SK-N-SH (cell line): ENCODE measurements at regions not wholly inside any gene's neighbourhood (a gene's known extent, or its start where the extent isn't known, plus 50 kb on each side); places are given as distances from the start of the nearest gene placed in this dataset.

ENCODE experiments used
- CTCF ChIA-PET: fragments of 300-600, 350-600 bp; formaldehyde crosslinking; extraction: SDS; loops from one replicate; lab custom pipeline; 2021; lab: Yijun Ruan, JAX
- POLR2A ChIA-PET: fragments of 350-600 bp; sonication (Branson Sonifier 250); formaldehyde crosslinking; extraction: SDS; loops from one replicate; lab custom pipeline; 2020; ENCODE audit warnings: antibody characterized with exemption, inconsistent platforms; lab: Yijun Ruan, JAX
- DNase-seq: peaks from one replicate; pipeline ENCODE4 v3.0.0; 2012
- H2AFZ ChIP-seq: fragments of 200-600 bp; sonication (generic); 2 replicates; pipeline ENCODE4 v1.8.1; 2016; ENCODE audit warnings: antibody characterized with exemption, mild to moderate bottlenecking, low read depth
- H3F3A ChIP-seq: fragments of 200-600 bp; sonication (generic); replicated peaks from 2 replicates; pipeline ENCODE3; 2016; ENCODE audit warnings: antibody characterized with exemption, mild to moderate bottlenecking; ENCODE audit not compliant: insufficient read depth
- H3K27ac ChIP-seq, 2 experiments: fragments of 200-500 bp in 1 of 2; fragments of 200-600 bp in 1 of 2; sonication (Bioruptor generic) in 1 of 2; sonication (generic), shearing (Covaris generic) in 1 of 2; 2 replicates each; pipeline versions ENCODE4 v1.5.1 to v1.6.1; 2014 to 2016; ENCODE audit warnings: low read depth in 2 of 2, inconsistent platforms in 1 of 2, low read length in 1 of 2, mild to moderate bottlenecking in 1 of 2, mixed read lengths in 1 of 2
- H3K27me3 ChIP-seq: fragments of 200-600 bp; sonication (generic), shearing (Covaris generic); 2 replicates; pipeline ENCODE4 v1.6.1; 2016; ENCODE audit warnings: mixed run types; ENCODE audit not compliant: insufficient read depth
- H3K36me3 ChIP-seq, 2 experiments: fragments of 200-500 bp in 1 of 2; fragments of 200-600 bp in 1 of 2; sonication (Bioruptor generic) in 1 of 2; sonication (generic) in 1 of 2; replicated peaks in 1 of 2; 2 replicates each; pipeline versions ENCODE3 to v1.5.1; 2014 to 2016; ENCODE audit warnings: low read length in 1 of 2, mild to moderate bottlenecking in 1 of 2; ENCODE audit not compliant: insufficient read depth in 2 of 2, control insufficient read depth in 1 of 2
- H3K4me1 ChIP-seq, 2 experiments: fragments of 200-500 bp in 1 of 2; fragments of 200-600 bp in 1 of 2; sonication (Bioruptor generic) in 1 of 2; sonication (generic), shearing (Covaris generic) in 1 of 2; 2 replicates each; pipeline versions ENCODE4 v1.5.1 to v1.6.1; 2014 to 2016; ENCODE audit warnings: low read depth in 1 of 2, low read length in 1 of 2, mixed run types in 1 of 2; ENCODE audit not compliant: insufficient read depth in 2 of 2, control insufficient read depth in 1 of 2
- H3K4me2 ChIP-seq: fragments of 200-600 bp; sonication (generic), shearing (Covaris generic); 2 replicates; pipeline ENCODE4 v1.6.1; 2017; ENCODE audit warnings: mixed run types
- H3K4me3 ChIP-seq, 2 experiments: fragments of 200-500 bp in 1 of 2; fragments of 200-600 bp in 1 of 2; sonication (Bioruptor generic) in 1 of 2; sonication (generic), shearing (Covaris generic) in 1 of 2; 2 replicates each; pipeline versions ENCODE4 v1.5.1 to v1.8.1; 2014 to 2016; ENCODE audit warnings: low read depth in 2 of 2, inconsistent platforms in 1 of 2, low read length in 1 of 2, mild to moderate bottlenecking in 1 of 2, mixed read lengths in 1 of 2, moderate library complexity in 1 of 2
- H3K79me2 ChIP-seq: fragments of 200-600 bp; sonication (generic); 2 replicates; pipeline ENCODE4 v1.8.1; 2017; ENCODE audit warnings: mild to moderate bottlenecking; ENCODE audit not compliant: insufficient read depth
- H3K9ac ChIP-seq: fragments of 200-600 bp; sonication (generic); 2 replicates; pipeline ENCODE4 v1.6.1; 2017; ENCODE audit warnings: mixed run types
- H3K9me2 ChIP-seq: fragments of 200-600 bp; sonication (generic); 2 replicates; pipeline ENCODE4 v1.6.1; 2017; ENCODE audit warnings: mixed run types
- H3K9me3 ChIP-seq: fragments of 200-600 bp; sonication (generic); 2 replicates; pipeline ENCODE4 v1.6.1; 2017; ENCODE audit warnings: mixed run types, mild to moderate bottlenecking, moderate library complexity
- H4K20me1 ChIP-seq: fragments of 200-600 bp; sonication (generic); 2 replicates; pipeline ENCODE4 v1.6.1; 2017; ENCODE audit warnings: mild to moderate bottlenecking, mixed run types; ENCODE audit not compliant: insufficient read depth
- ELF1 ChIP-seq: IDR thresholded peaks from 2 replicates; pipeline ENCODE4 v1.4.0; 2012
- NFIC ChIP-seq: IDR thresholded peaks from 2 replicates; pipeline ENCODE4 v1.4.0; 2012; ENCODE audit warnings: borderline replicate concordance
- NRF1 ChIP-seq: IDR thresholded peaks from 2 replicates; pipeline ENCODE4 v1.6.1; 2012; ENCODE audit warnings: low read depth, mild to moderate bottlenecking, low read length
- RCOR1 ChIP-seq: fragments of 150-350 bp; IDR thresholded peaks from 2 replicates; pipeline ENCODE4 v1.6.1; 2017; ENCODE audit warnings: antibody characterized with exemption, low read length
- RFX5 ChIP-seq: IDR thresholded peaks from 2 replicates; pipeline ENCODE4 v1.6.1; 2012; ENCODE audit warnings: mild to moderate bottlenecking, improper control_type of control experiment, low read length
- SMC3 ChIP-seq: IDR thresholded peaks from 2 replicates; pipeline ENCODE4 v1.6.1; 2012; ENCODE audit warnings: low read depth, low read length, improper control_type of control experiment
- WGBS: methylation state at CpG from one replicate; pipeline ENCODE4 v1.1.6; 2017; ENCODE audit warnings: low lambda C conversion rate; 5-methylcytosine and 5-hydroxymethylcytosine counted together
- TF ChIP-seq, protein P1 (sequence below): fragments of 150-350 bp; IDR thresholded peaks from 2 replicates; pipeline ENCODE4 v1.6.1; 2017; ENCODE audit warnings: antibody characterized with exemption, low read length, low read depth, borderline replicate concordance
- TF ChIP-seq, protein P2 (sequence below): IDR thresholded peaks from 2 replicates; pipeline ENCODE4 v1.4.0; 2012; ENCODE audit warnings: low read depth
- TF ChIP-seq, protein P3 (sequence below): IDR thresholded peaks from 2 replicates; pipeline ENCODE4; 2012
- TF ChIP-seq, protein P4 (sequence below): fragments of 200-600 bp; sonication (generic); IDR thresholded peaks from 2 replicates; pipeline ENCODE4 v1.6.1; 2017; ENCODE audit warnings: antibody characterized with exemption, mild to moderate bottlenecking, moderate library complexity
- TF ChIP-seq, protein P5 (sequence below): fragments of 150-350 bp; IDR thresholded peaks from 2 replicates; pipeline ENCODE4 v1.6.1; 2016; ENCODE audit warnings: mild to moderate bottlenecking, low read depth, low read length
- TF ChIP-seq, protein P6 (sequence below): IDR thresholded peaks from 2 replicates; pipeline ENCODE4 v1.4.0; 2012; ENCODE audit warnings: low read depth, borderline replicate concordance
- TF ChIP-seq, protein P7 (sequence below): IDR thresholded peaks from 2 replicates; pipeline ENCODE4 v1.6.1; 2012; ENCODE audit warnings: mild to moderate bottlenecking, low read depth, low read length, moderate library complexity

DNA sequence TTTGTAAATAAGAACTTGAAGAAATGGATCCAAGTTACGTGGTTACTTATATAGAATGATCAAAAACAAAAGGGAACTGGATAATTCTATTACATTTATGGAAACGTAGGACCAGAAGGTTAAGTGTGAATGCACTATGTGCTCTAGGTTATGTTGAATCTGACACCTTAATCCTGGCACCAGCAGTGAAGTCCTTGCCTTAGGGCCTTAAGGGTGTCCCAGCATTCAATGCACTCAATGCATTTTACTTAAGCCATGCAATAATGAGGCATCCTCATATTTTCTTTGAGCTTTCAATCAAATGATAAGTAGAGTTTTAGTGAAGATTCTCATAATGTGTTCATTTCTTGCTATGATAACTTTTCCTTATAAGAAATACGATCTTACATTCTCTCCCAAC lies 178.3 kb upstream of the AGR3 start:
- ChIA-PET CTCF (interaction anchor here (0.6 kb wide), 1 partner anchor 764 kb away, joined by 3 read pairs; no protein-coding TSS in a partner anchor), POLR2A (no interaction called here)
- H2AFZ ChIP-seq: no peak overlapping the region
- DNase-seq: no peak
- H3K9me2 ChIP-seq: no peaks in the 10 kb centered on the region
- H3K4me1 ChIP-seq: no peaks in the 10 kb centered on the region
- H3K4me3 ChIP-seq: no peak overlapping the region
- H3K9ac ChIP-seq: no peak overlapping the region
- H3K4me2 ChIP-seq: no peak overlapping the region
- no peak overlapping the region for H3K27ac ChIP-seq
- H3K9me3 ChIP-seq: no peaks in the 10 kb centered on the region
- H3K36me3 ChIP-seq: no peaks in the 10 kb centered on the region
- TF ChIP-seq, protein P1, sequence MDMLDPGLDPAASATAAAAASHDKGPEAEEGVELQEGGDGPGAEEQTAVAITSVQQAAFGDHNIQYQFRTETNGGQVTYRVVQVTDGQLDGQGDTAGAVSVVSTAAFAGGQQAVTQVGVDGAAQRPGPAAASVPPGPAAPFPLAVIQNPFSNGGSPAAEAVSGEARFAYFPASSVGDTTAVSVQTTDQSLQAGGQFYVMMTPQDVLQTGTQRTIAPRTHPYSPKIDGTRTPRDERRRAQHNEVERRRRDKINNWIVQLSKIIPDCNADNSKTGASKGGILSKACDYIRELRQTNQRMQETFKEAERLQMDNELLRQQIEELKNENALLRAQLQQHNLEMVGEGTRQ: no peak
- TF ChIP-seq, protein P2, sequence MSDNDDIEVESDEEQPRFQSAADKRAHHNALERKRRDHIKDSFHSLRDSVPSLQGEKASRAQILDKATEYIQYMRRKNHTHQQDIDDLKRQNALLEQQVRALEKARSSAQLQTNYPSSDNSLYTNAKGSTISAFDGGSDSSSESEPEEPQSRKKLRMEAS: no peak
- no peak for TF ChIP-seq NRF1
- TF ChIP-seq RCOR1: no peak
- no peak for TF ChIP-seq ELF1
- TF ChIP-seq, protein P3, sequence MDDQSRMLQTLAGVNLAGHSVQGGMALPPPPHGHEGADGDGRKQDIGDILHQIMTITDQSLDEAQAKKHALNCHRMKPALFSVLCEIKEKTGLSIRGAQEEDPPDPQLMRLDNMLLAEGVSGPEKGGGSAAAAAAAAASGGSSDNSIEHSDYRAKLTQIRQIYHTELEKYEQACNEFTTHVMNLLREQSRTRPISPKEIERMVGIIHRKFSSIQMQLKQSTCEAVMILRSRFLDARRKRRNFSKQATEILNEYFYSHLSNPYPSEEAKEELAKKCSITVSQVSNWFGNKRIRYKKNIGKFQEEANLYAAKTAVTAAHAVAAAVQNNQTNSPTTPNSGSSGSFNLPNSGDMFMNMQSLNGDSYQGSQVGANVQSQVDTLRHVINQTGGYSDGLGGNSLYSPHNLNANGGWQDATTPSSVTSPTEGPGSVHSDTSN: no peak
- TF ChIP-seq, protein P4, sequence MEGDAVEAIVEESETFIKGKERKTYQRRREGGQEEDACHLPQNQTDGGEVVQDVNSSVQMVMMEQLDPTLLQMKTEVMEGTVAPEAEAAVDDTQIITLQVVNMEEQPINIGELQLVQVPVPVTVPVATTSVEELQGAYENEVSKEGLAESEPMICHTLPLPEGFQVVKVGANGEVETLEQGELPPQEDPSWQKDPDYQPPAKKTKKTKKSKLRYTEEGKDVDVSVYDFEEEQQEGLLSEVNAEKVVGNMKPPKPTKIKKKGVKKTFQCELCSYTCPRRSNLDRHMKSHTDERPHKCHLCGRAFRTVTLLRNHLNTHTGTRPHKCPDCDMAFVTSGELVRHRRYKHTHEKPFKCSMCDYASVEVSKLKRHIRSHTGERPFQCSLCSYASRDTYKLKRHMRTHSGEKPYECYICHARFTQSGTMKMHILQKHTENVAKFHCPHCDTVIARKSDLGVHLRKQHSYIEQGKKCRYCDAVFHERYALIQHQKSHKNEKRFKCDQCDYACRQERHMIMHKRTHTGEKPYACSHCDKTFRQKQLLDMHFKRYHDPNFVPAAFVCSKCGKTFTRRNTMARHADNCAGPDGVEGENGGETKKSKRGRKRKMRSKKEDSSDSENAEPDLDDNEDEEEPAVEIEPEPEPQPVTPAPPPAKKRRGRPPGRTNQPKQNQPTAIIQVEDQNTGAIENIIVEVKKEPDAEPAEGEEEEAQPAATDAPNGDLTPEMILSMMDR: no peak
- TF ChIP-seq, protein P5, sequence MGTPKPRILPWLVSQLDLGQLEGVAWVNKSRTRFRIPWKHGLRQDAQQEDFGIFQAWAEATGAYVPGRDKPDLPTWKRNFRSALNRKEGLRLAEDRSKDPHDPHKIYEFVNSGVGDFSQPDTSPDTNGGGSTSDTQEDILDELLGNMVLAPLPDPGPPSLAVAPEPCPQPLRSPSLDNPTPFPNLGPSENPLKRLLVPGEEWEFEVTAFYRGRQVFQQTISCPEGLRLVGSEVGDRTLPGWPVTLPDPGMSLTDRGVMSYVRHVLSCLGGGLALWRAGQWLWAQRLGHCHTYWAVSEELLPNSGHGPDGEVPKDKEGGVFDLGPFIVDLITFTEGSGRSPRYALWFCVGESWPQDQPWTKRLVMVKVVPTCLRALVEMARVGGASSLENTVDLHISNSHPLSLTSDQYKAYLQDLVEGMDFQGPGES: no peak
- TF ChIP-seq, protein P6, sequence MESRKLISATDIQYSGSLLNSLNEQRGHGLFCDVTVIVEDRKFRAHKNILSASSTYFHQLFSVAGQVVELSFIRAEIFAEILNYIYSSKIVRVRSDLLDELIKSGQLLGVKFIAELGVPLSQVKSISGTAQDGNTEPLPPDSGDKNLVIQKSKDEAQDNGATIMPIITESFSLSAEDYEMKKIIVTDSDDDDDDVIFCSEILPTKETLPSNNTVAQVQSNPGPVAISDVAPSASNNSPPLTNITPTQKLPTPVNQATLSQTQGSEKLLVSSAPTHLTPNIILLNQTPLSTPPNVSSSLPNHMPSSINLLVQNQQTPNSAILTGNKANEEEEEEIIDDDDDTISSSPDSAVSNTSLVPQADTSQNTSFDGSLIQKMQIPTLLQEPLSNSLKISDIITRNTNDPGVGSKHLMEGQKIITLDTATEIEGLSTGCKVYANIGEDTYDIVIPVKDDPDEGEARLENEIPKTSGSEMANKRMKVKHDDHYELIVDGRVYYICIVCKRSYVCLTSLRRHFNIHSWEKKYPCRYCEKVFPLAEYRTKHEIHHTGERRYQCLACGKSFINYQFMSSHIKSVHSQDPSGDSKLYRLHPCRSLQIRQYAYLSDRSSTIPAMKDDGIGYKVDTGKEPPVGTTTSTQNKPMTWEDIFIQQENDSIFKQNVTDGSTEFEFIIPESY: no peak
- TF ChIP-seq, protein P7, sequence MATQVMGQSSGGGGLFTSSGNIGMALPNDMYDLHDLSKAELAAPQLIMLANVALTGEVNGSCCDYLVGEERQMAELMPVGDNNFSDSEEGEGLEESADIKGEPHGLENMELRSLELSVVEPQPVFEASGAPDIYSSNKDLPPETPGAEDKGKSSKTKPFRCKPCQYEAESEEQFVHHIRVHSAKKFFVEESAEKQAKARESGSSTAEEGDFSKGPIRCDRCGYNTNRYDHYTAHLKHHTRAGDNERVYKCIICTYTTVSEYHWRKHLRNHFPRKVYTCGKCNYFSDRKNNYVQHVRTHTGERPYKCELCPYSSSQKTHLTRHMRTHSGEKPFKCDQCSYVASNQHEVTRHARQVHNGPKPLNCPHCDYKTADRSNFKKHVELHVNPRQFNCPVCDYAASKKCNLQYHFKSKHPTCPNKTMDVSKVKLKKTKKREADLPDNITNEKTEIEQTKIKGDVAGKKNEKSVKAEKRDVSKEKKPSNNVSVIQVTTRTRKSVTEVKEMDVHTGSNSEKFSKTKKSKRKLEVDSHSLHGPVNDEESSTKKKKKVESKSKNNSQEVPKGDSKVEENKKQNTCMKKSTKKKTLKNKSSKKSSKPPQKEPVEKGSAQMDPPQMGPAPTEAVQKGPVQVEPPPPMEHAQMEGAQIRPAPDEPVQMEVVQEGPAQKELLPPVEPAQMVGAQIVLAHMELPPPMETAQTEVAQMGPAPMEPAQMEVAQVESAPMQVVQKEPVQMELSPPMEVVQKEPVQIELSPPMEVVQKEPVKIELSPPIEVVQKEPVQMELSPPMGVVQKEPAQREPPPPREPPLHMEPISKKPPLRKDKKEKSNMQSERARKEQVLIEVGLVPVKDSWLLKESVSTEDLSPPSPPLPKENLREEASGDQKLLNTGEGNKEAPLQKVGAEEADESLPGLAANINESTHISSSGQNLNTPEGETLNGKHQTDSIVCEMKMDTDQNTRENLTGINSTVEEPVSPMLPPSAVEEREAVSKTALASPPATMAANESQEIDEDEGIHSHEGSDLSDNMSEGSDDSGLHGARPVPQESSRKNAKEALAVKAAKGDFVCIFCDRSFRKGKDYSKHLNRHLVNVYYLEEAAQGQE: no peak
- TF ChIP-seq NFIC: no peak
- TF ChIP-seq SMC3: no peak
- no peak for TF ChIP-seq RFX5
- H3K79me2 ChIP-seq: no peaks in the 10 kb centered on the region
- peaks cover under 1% of the 10 kb centered on the region; the same call in 1 of the 2 replicates for H3K27me3 ChIP-seq
- 9% methylated on average over 3 of the region's 3 CpGs for WGBS
- H3F3A ChIP-seq: no peaks in the 10 kb centered on the region
- H4K20me1 ChIP-seq: no peaks in the 10 kb centered on the region
